PC-3 (cell line): ENCODE measurements at regions not wholly inside any gene's neighbourhood (a gene's known extent, or its start where the extent isn't known, plus 50 kb on each side); places are given as distances from the start of the nearest gene placed in this dataset.

Experiments used
- ATAC-seq: fragments of 200-7000 bp; cut with Tn5 transposase; 2 replicates; pipeline ENCODE4 v1.9.1; 2020; ENCODE audit warnings: mild to moderate bottlenecking, moderate library complexity
- BruUV-seq: library from RNA; stranded (reverse); fragments of 400-500 nt; replicated peaks from 2 replicates; lab custom pipeline; 2021; lab: Mats Ljungman, UMichigan
- CTCF ChIA-PET: fragments of 300-600 bp; sonication (Branson Sonifier 250); formaldehyde crosslinking; loops from one replicate; lab custom pipeline; 2022; ENCODE audit warnings: antibody characterized with exemption; lab: Charles Lee
- POLR2A ChIA-PET: fragments of 300-600 bp; sonication (Branson Sonifier 250); formaldehyde crosslinking; loops from one replicate; lab custom pipeline; 2022; ENCODE audit warnings: antibody characterized with exemption; ENCODE audit not compliant: unreplicated experiment; lab: Charles Lee
- DNase-seq: peaks from one replicate; pipeline ENCODE4 v3.0.0-alpha.2; 2015
- H2AFZ ChIP-seq: fragments of 300-600 bp; sonication (generic); 2 replicates; pipeline ENCODE4 v1.6.0; 2016; ENCODE audit warnings: antibody characterized with exemption, low read length
- H3F3A ChIP-seq: fragments of 300-600 bp; sonication (generic); one replicate; pipeline ENCODE4 v1.6.0; 2017; ENCODE audit warnings: antibody characterized with exemption, low read length, control low read depth, mild to moderate bottlenecking; ENCODE audit not compliant: unreplicated experiment
- H3K27ac ChIP-seq: fragments of 300-600 bp; sonication (generic); 2 replicates; pipeline ENCODE4 v1.5.1; 2016; ENCODE audit warnings: mild to moderate bottlenecking, low read length
- H3K27me3 ChIP-seq: fragments of 300-600 bp; sonication (generic); 2 replicates; pipeline ENCODE4 v1.6.1; 2016; ENCODE audit warnings: low read length, mixed read lengths
- H3K36me3 ChIP-seq: fragments of 300-600 bp; sonication (generic); 2 replicates; pipeline ENCODE4 v1.6.1; 2016; ENCODE audit warnings: low read depth, mixed run types, low read length, mixed read lengths
- H3K4me1 ChIP-seq: fragments of 300-600 bp; sonication (generic); 2 replicates; pipeline ENCODE4 v1.5.1; 2016; ENCODE audit warnings: low read length; ENCODE audit not compliant: insufficient read depth
- H3K4me2 ChIP-seq: fragments of 300-600 bp; sonication (generic); 2 replicates; pipeline ENCODE4 v1.6.0; 2016; ENCODE audit warnings: low read length
- H3K4me3 ChIP-seq: fragments of 300-600 bp; sonication (generic); 2 replicates; pipeline ENCODE4 v1.5.1; 2016; ENCODE audit warnings: mild to moderate bottlenecking, low read length, mixed read lengths
- H3K79me2 ChIP-seq: fragments of 300-600 bp; sonication (generic); 2 replicates; pipeline ENCODE4 v1.6.1; 2017; ENCODE audit warnings: low read length, mixed read lengths
- H3K9ac ChIP-seq: fragments of 300-600 bp; sonication (generic); 2 replicates; pipeline ENCODE4 v1.6.0; 2016; ENCODE audit warnings: mild to moderate bottlenecking, low read length
- H3K9me2 ChIP-seq: fragments of 300-600 bp; sonication (generic); replicated peaks from 2 replicates; pipeline ENCODE4 v1.6.1; 2016; ENCODE audit warnings: mixed run types, low read length, mixed read lengths
- H3K9me3 ChIP-seq: fragments of 300-600 bp; sonication (generic); 2 replicates; pipeline ENCODE4 v1.6.1; 2016; ENCODE audit warnings: low read length, mixed read lengths
- H4K20me1 ChIP-seq: fragments of 300-600 bp; sonication (generic); 2 replicates; pipeline ENCODE4 v1.6.1; 2016; ENCODE audit warnings: low read length, mixed read lengths
- CTCF ChIP-seq: fragments of 300-600 bp; sonication (generic); conservative IDR thresholded peaks from 2 replicates; pipeline ENCODE4 v1.5.1; 2017; ENCODE audit warnings: antibody characterized with exemption, low read depth, mild to moderate bottlenecking, low read length
- EZH2 ChIP-seq: fragments of 300-600 bp; sonication (generic); IDR thresholded peaks from one replicate; pipeline ENCODE4 v1.6.1; 2017; ENCODE audit warnings: antibody characterized with exemption, mild to moderate bottlenecking, low read length; ENCODE audit not compliant: unreplicated experiment
- EZH2phosphoT487 ChIP-seq: fragments of 300-600 bp; sonication (generic); IDR thresholded peaks from 2 replicates; pipeline ENCODE4 v1.6.1; 2018; ENCODE audit warnings: mild to moderate bottlenecking, antibody characterized with exemption, low read length, borderline replicate concordance
- intact Hi-C: fragments of 100-400 bp; cut with micrococcal nuclease; formaldehyde crosslinking; loops from 2 replicates; pipeline ENCODE4 v1.9.0; 2023

GRCh38 chr9:28821240-28821639 is 1248.0 kb upstream of the C9orf72 start:
- Histone ChIP-seq H4K20me1 (no peaks in the 10 kb centered on the region), H2AFZ (no peak overlapping the region), H3K4me3 (no peak overlapping the region), H3K27me3 (no peaks in the 10 kb centered on the region), H3K79me2 (no peaks in the 10 kb centered on the region), H3K27ac (no peak overlapping the region), H3F3A (no peaks in the 10 kb centered on the region), H3K9me2 (no peaks in the 10 kb centered on the region), H3K36me3 (no peaks in the 10 kb centered on the region; the same call in 1 of the 2 replicates), H3K9me3 (no peaks in the 10 kb centered on the region), H3K9ac (no peak overlapping the region), H3K4me2 (no peak overlapping the region), H3K4me1 (peaks cover 12% of the 10 kb centered on the region)
- CTCF ChIA-PET, result no interaction called here
- POLR2A ChIA-PET, result no interaction called here
- ATAC-seq, result no peak
- TF ChIP-seq CTCF, result no peak
- no peak for TF ChIP-seq EZH2
- no peak for TF ChIP-seq EZH2phosphoT487
- no peak for DNase-seq
- BruUV-seq, result no TSS peak
- intact Hi-C loops, result no loop called here

- Histone ChIP-seq H3K27ac (peak overlapping the region; percentile 70), H3K79me2 (no peaks in the 10 kb centered on the region), H3K4me2 (peak overlapping the region; percentile 36; the same call in 1 of the 2 replicates), H3K4me1 (peaks cover 12% of the 10 kb centered on the region), H3K27me3 (no peaks in the 10 kb centered on the region), H3K9me3 (no peaks in the 10 kb centered on the region), H3K9me2 (no peaks in the 10 kb centered on the region), H3F3A (no peaks in the 10 kb centered on the region), H2AFZ (no peak overlapping the region), H3K9ac (no peak overlapping the region), H3K4me3 (no peak overlapping the region), H4K20me1 (no peaks in the 10 kb centered on the region), H3K36me3 (no peaks in the 10 kb centered on the region; the same call in 1 of the 2 replicates)
- ATAC-seq (no peak), DNase-seq (no peak)
- TF ChIP-seq EZH2phosphoT487 (no peak), EZH2 (no peak)
- POLR2A ChIA-PET, result no interaction called here
- CTCF ChIA-PET, result no interaction called here
- BruUV-seq, result no TSS peak
- intact Hi-C loops, result no loop called here
These were observed 1251.2 kb upstream of the C9orf72 start for GRCh38 chr9:28824432-28824963.

- CTCF ChIA-PET, result no interaction called here
- Histone ChIP-seq H3K79me2 (no peaks in the 10 kb centered on the region), H3F3A (no peaks in the 10 kb centered on the region), H2AFZ (no peak overlapping the region), H3K27me3 (no peaks in the 10 kb centered on the region), H3K27ac (no peak overlapping the region), H3K36me3 (no peaks in the 10 kb centered on the region), H4K20me1 (no peaks in the 10 kb centered on the region), H3K4me1 (no peaks in the 10 kb centered on the region), H3K9me2 (no peaks in the 10 kb centered on the region), H3K9me3 (no peaks in the 10 kb centered on the region), H3K4me2 (no peak overlapping the region), H3K4me3 (no peak overlapping the region), H3K9ac (no peak overlapping the region)
- BruUV-seq, result no TSS peak
- intact Hi-C loops, result no loop called here
- TF ChIP-seq EZH2phosphoT487 (no peak), EZH2 (no peak), CTCF (no peak)
- ATAC-seq (no peak), DNase-seq (no peak)
- POLR2A ChIA-PET, result no interaction called here
These were observed 1259.0 kb upstream of the C9orf72 start for GRCh38 chr9:28832168-28832770.
